ENCODE measurements at regions not wholly inside any gene's neighbourhood (a gene's known extent, or its start where the extent isn't known, plus 50 kb on each side); places are given as distances from the start of the nearest gene placed in this dataset.

DNA sequence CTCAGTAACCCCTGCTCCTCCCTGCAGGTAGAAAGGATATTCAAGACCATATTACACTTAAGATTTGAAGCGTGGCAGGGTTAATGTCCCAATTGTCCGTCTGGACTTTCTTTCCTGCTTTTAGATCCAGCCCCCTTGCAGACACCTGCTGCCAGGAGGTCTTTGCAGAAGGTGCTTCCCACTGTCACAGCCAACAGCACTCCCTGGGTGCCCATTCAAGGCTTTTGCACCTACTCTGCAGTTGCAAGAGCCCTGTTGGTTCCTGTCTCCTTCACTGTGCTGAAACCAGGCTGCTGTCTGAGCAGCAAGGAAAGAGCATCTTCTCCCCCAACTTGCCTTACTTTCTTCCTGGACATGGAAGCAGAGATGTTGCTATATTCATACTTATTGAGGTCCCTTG lies 1043.0 kb upstream of the POU3F3 start:
- H3K9ac ChIP-seq (ENCODE audit: low read length) = no peak overlapping the region
- no peaks in the 10 kb centered on the region for H3K27me3 ChIP-seq (ENCODE audit: control insufficient read depth in 1 of 2, insufficient read depth in 2 of 2, low read length in 2 of 2)
- no peak overlapping the region for H3K4me3 ChIP-seq (ENCODE audit: low read depth in 1 of 2, low read length in 2 of 2)
- H3K9me3 ChIP-seq (ENCODE audit: low read length) = no peaks in the 10 kb centered on the region
- no peaks in the 10 kb centered on the region for H3K36me3 ChIP-seq (ENCODE audit: insufficient read depth, low read length)
- no peak overlapping the region for H3K27ac ChIP-seq (ENCODE audit: low read depth, low read length)
- H3K4me1 ChIP-seq (ENCODE audit: insufficient read depth, low read length) = no peaks in the 10 kb centered on the region

DNA sequence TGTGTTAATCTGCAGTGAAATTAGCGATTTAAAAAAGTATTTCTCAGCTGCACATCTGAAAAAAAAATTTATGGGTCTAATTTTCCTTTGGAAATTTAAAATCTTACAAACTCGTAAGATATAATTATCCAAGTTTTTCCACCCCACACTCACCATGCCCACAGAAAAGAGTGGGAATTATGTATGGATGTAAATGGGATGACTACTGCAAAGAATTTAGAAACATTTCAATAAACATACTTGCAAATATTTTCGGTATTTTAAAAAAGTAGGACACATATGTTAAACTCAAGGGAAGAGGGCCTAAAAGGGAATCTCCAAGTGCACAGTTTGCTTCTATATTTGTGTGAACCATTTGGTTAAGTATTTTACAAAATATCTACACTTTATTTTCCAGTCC lies 1039.9 kb upstream of the POU3F3 start:
- no peak overlapping the region for H3K4me3 ChIP-seq (ENCODE audit: low read depth in 1 of 2, low read length in 2 of 2)
- H3K27me3 ChIP-seq (ENCODE audit: control insufficient read depth in 1 of 2, insufficient read depth in 2 of 2, low read length in 2 of 2) = no peaks in the 10 kb centered on the region
- H3K4me1 ChIP-seq (ENCODE audit: insufficient read depth, low read length) = no peaks in the 10 kb centered on the region
- no peak overlapping the region for H3K27ac ChIP-seq (ENCODE audit: low read depth, low read length)
- H3K36me3 ChIP-seq (ENCODE audit: insufficient read depth, low read length) = no peaks in the 10 kb centered on the region
- no peak overlapping the region for H3K9ac ChIP-seq (ENCODE audit: low read length)
- H3K9me3 ChIP-seq (ENCODE audit: low read length) = no peaks in the 10 kb centered on the region

DNA sequence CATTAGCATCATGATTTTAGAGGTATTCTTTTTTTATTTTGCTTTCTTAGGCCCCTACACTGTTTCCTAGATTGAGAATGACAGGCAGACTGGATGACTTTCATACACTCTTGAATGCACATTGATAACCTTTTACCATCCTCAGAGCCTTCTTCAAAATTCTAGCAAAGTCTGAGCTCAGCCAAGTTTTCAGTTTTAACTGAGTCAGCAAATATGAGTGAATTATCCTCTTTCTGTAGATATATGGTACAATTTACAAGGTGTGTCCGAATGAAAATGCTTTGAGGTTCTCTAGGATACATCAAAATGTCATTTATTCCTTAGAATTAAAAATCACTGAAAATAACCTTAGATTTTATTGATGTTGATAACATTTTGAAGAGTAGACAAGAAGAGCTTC lies 1038.2 kb upstream of the POU3F3 start:
- Histone ChIP-seq H3K36me3 (ENCODE audit: insufficient read depth, low read length) (no peaks in the 10 kb centered on the region), H3K27me3 (ENCODE audit: control insufficient read depth in 1 of 2, insufficient read depth in 2 of 2, low read length in 2 of 2) (no peaks in the 10 kb centered on the region), H3K9ac (ENCODE audit: low read length) (no peak overlapping the region), H3K4me1 (ENCODE audit: insufficient read depth, low read length) (no peaks in the 10 kb centered on the region), H3K4me3 (ENCODE audit: low read depth in 1 of 2, low read length in 2 of 2) (no peak overlapping the region), H3K27ac (ENCODE audit: low read depth, low read length) (no peak overlapping the region), H3K9me3 (ENCODE audit: low read length) (no peaks in the 10 kb centered on the region)

DNA sequence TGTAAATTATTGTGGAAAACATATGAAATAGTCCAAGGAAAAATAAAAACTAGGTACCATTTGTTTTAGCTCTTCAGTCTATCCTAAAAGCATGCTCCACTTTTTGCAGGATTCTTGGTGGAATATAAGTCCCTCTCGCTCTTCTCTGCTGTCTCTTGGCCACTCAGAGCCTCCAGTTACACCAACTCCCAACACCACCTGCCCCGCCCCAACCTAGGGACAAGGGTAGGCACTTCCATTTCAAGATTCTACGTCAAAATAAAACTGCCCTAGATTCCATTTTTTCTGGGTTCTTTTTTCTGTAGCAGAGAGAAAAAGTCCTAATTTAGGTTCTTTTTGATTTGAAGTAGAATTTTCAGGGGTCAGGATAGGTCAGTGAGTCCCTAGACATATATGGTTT lies 1036.2 kb upstream of the POU3F3 start:
- Histone ChIP-seq H3K27ac (ENCODE audit: low read depth, low read length) (no peak overlapping the region), H3K9me3 (ENCODE audit: low read length) (no peaks in the 10 kb centered on the region), H3K9ac (ENCODE audit: low read length) (no peak overlapping the region), H3K4me1 (ENCODE audit: insufficient read depth, low read length) (no peaks in the 10 kb centered on the region), H3K4me3 (ENCODE audit: low read depth in 1 of 2, low read length in 2 of 2) (no peak overlapping the region), H3K27me3 (ENCODE audit: control insufficient read depth in 1 of 2, insufficient read depth in 2 of 2, low read length in 2 of 2) (no peaks in the 10 kb centered on the region), H3K36me3 (ENCODE audit: insufficient read depth, low read length) (no peaks in the 10 kb centered on the region)

DNA sequence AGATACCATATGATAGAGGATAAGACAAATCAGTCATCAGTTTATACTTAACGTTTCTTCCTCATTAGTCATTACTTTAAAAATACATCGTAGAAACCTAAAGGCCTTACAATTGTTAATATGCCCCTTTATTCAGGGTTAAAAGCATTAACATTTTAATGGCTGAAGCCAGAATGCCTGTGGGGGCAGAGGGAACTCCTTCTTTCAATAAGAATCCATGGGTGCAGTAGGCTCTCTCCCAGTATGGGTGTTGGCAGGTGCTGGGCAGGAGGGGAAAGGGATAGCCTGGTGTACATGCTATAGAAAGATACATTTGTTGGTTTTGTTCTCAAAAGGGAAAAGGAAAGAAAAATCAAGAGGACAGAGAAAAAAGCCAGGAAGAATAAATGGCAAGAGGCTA lies 1035.7 kb upstream of the POU3F3 start:
- Histone ChIP-seq H3K27me3 (ENCODE audit: control insufficient read depth in 1 of 2, insufficient read depth in 2 of 2, low read length in 2 of 2) (no peaks in the 10 kb centered on the region), H3K27ac (ENCODE audit: low read depth, low read length) (no peak overlapping the region), H3K36me3 (ENCODE audit: insufficient read depth, low read length) (no peaks in the 10 kb centered on the region), H3K4me1 (ENCODE audit: insufficient read depth, low read length) (no peaks in the 10 kb centered on the region), H3K4me3 (ENCODE audit: low read depth in 1 of 2, low read length in 2 of 2) (no peak overlapping the region), H3K9ac (ENCODE audit: low read length) (no peak overlapping the region), H3K9me3 (ENCODE audit: low read length) (no peaks in the 10 kb centered on the region)

DNA sequence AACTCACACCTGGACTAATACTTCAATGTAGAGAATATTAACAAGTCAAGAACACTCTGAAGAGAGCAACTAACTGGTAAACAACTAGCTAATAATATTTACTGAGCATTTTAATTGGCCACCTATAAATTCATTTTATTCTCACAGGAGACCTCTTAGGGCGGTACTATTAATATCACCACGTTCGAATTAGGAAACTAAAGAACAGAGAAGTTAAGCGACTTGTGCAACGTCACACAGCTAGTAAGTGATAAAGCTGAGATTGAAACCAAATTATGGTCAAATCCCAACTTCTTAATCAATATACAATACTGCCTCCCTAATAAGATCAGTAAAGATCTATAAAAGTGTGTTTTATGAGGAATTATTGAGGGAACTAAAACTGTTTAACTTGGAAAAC lies 1034.3 kb upstream of the POU3F3 start:
- H3K36me3 ChIP-seq (ENCODE audit: insufficient read depth, low read length) = no peaks in the 10 kb centered on the region
- no peaks in the 10 kb centered on the region for H3K27me3 ChIP-seq (ENCODE audit: control insufficient read depth in 1 of 2, insufficient read depth in 2 of 2, low read length in 2 of 2)
- no peak overlapping the region for H3K4me3 ChIP-seq (ENCODE audit: low read depth in 1 of 2, low read length in 2 of 2)
- H3K27ac ChIP-seq (ENCODE audit: low read depth, low read length) = no peak overlapping the region
- H3K9ac ChIP-seq (ENCODE audit: low read length) = no peak overlapping the region
- no peaks in the 10 kb centered on the region for H3K9me3 ChIP-seq (ENCODE audit: low read length)
- no peaks in the 10 kb centered on the region for H3K4me1 ChIP-seq (ENCODE audit: insufficient read depth, low read length)

DNA sequence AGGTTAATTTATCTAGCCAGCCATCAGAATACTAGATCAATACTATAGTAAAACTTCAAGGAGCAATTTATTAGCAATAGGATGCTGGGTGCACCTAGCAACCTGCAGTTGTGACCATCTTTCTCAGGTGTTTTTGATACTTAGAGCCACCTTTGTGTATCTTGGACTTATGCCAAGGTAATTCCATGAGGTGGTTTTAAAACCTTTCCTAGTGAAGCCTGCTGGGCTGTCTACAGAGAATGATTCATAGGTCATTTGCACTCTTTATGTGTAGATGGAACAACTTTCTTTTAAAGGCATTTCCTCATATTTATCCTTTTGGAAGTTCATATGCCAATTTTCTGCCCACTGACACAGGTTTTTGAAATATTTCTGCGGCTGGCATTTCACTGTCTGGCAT lies 1030.1 kb upstream of the POU3F3 start:
- H3K9ac ChIP-seq (ENCODE audit: low read length) = no peak overlapping the region
- no peaks in the 10 kb centered on the region for H3K4me1 ChIP-seq (ENCODE audit: insufficient read depth, low read length)
- H3K9me3 ChIP-seq (ENCODE audit: low read length) = no peaks in the 10 kb centered on the region
- no peaks in the 10 kb centered on the region for H3K36me3 ChIP-seq (ENCODE audit: insufficient read depth, low read length)
- H3K4me3 ChIP-seq (ENCODE audit: low read depth in 1 of 2, low read length in 2 of 2) = no peak overlapping the region
- H3K27ac ChIP-seq (ENCODE audit: low read depth, low read length) = no peak overlapping the region
- H3K27me3 ChIP-seq (ENCODE audit: control insufficient read depth in 1 of 2, insufficient read depth in 2 of 2, low read length in 2 of 2) = no peaks in the 10 kb centered on the region

DNA sequence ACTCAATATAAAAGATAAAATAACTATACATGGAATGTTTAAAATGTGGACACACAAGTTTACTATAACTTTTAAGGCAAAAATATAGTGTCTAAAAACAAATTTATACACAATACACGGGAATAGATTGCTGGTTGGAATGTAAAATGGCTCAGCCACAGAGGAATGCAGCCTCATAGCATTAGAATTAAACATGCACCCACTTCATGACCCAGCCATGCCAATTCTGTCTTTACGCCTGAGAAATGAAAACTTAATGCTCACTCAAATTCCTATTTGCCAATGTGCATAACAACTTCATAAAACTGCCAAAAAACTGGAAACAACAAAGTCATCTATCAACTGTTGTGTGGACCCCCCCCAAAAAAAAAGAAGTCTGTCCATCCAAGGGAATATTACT lies 1006.6 kb upstream of the POU3F3 start:
- Histone ChIP-seq H3K27me3 (ENCODE audit: control insufficient read depth in 1 of 2, insufficient read depth in 2 of 2, low read length in 2 of 2) (no peaks in the 10 kb centered on the region), H3K9ac (ENCODE audit: low read length) (no peak overlapping the region), H3K4me1 (ENCODE audit: insufficient read depth, low read length) (no peaks in the 10 kb centered on the region), H3K4me3 (ENCODE audit: low read depth in 1 of 2, low read length in 2 of 2) (no peak overlapping the region), H3K9me3 (ENCODE audit: low read length) (no peaks in the 10 kb centered on the region), H3K27ac (ENCODE audit: low read depth, low read length) (no peak overlapping the region), H3K36me3 (ENCODE audit: insufficient read depth, low read length) (no peaks in the 10 kb centered on the region)

DNA sequence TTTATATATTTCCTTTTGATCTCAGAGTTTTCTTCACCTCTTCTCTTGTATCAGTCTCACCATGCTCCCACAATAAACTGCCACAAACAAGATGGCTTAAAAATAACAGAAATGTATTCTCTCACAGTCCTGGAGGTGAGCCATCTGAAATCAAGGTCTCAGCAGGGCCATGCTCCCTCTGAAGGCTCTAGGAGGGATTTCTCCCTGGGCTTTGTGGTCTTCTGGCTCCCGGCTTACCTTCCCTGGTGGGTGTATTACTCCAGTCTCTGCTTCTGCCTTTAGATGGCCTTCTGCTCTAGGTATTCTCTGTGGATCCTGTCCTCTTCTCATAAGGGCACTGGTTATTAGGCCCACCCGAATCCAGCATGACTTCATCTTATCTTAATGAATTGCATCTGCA lies 994.7 kb upstream of the POU3F3 start:
- no peak overlapping the region for H3K27ac ChIP-seq (ENCODE audit: low read depth, low read length)
- H3K4me3 ChIP-seq (ENCODE audit: low read depth in 1 of 2, low read length in 2 of 2) = no peak overlapping the region
- no peaks in the 10 kb centered on the region for H3K36me3 ChIP-seq (ENCODE audit: insufficient read depth, low read length)
- no peaks in the 10 kb centered on the region for H3K4me1 ChIP-seq (ENCODE audit: insufficient read depth, low read length)
- H3K9ac ChIP-seq (ENCODE audit: low read length) = no peak overlapping the region
- H3K9me3 ChIP-seq (ENCODE audit: low read length) = no peaks in the 10 kb centered on the region
- H3K27me3 ChIP-seq (ENCODE audit: control insufficient read depth in 1 of 2, insufficient read depth in 2 of 2, low read length in 2 of 2) = no peaks in the 10 kb centered on the region

DNA sequence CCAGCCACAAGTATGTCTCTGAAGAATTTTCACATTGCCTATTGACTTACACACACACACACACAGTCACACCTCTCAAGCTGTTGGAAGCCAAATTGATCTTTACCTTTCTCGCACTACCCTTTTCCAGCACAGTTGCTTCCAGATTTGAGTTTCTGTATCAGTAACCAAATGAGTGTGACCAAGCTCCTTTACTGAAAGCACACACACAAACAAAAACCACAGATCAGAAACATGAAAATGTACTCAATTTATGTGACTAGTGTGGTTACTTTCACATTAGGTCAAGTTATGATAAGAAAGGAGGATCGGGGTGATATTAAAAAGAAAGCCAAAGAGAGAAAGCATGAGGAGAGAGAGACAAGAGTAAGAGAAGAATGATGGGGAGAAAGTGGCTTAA lies 993.9 kb upstream of the POU3F3 start:
- H3K27me3 ChIP-seq (ENCODE audit: control insufficient read depth in 1 of 2, insufficient read depth in 2 of 2, low read length in 2 of 2) = no peaks in the 10 kb centered on the region
- H3K4me3 ChIP-seq (ENCODE audit: low read depth in 1 of 2, low read length in 2 of 2) = no peak overlapping the region
- H3K36me3 ChIP-seq (ENCODE audit: insufficient read depth, low read length) = no peaks in the 10 kb centered on the region
- no peak overlapping the region for H3K27ac ChIP-seq (ENCODE audit: low read depth, low read length)
- no peaks in the 10 kb centered on the region for H3K4me1 ChIP-seq (ENCODE audit: insufficient read depth, low read length)
- no peak overlapping the region for H3K9ac ChIP-seq (ENCODE audit: low read length)
- no peaks in the 10 kb centered on the region for H3K9me3 ChIP-seq (ENCODE audit: low read length)

DNA sequence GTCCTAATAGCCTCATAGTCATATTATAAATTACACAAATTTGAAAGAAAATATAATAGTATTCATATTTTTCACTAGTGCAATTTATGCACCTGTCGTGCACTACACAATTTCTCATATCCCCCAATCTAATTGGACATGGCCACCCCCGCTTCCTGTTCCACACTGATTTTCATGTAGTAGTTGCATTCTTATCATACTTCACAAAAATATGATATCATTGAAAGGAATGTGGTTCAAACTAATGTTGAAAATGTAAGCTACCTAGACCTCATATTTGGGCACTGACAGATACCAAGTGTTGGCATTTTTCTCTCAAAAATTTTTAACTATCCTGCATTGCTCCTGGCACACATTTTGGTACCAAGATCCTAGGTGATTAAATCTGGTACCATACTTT lies 985.5 kb upstream of the POU3F3 start:
- Histone ChIP-seq H3K4me1 (ENCODE audit: insufficient read depth, low read length) (no peaks in the 10 kb centered on the region), H3K9ac (ENCODE audit: low read length) (no peak overlapping the region), H3K36me3 (ENCODE audit: insufficient read depth, low read length) (no peaks in the 10 kb centered on the region), H3K4me3 (ENCODE audit: low read depth in 1 of 2, low read length in 2 of 2) (no peak overlapping the region), H3K27ac (ENCODE audit: low read depth, low read length) (no peak overlapping the region), H3K27me3 (ENCODE audit: control insufficient read depth in 1 of 2, insufficient read depth in 2 of 2, low read length in 2 of 2) (no peaks in the 10 kb centered on the region), H3K9me3 (ENCODE audit: low read length) (no peaks in the 10 kb centered on the region)

DNA sequence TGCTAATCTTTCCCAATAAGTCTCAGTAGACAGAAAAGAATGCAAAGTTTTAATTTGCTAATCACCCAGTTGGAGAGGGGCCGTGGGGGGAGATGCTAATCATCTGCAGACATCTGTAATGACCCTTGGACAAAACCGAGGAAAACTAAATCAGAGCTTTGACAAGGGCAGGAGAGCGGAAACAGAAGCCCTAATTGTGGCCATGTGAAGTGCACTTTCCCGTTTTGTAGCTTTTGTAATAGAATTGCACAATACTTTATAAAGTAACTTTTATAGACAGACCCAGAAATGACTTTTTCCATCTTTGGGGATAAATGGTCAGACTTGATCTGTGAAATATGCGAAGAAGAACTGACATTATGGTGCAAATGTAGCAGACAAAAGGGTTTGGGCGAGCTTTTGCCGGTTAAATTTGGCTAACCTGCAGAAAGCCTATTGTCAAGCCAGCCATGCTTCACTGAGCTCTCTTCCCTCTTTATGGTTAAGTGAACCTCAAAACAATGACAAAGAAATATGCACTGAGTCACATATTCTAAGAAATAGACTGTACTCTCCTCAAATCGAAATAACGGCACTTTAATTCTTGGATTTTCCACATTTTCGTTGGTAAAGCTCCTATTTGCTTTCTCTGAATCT lies 980.1 kb upstream of the POU3F3 start:
- no peak overlapping the region for H3K27ac ChIP-seq (ENCODE audit: low read depth, low read length)
- H3K9me3 ChIP-seq (ENCODE audit: low read length) = no peaks in the 10 kb centered on the region
- H3K4me3 ChIP-seq (ENCODE audit: low read depth in 1 of 2, low read length in 2 of 2) = no peak overlapping the region

More for the DNA sequence above, 980.1 kb upstream of the POU3F3 start:
- no peak overlapping the region for H3K9ac ChIP-seq (ENCODE audit: low read length)
- H3K4me1 ChIP-seq (ENCODE audit: insufficient read depth, low read length) = no peaks in the 10 kb centered on the region
- no peaks in the 10 kb centered on the region for H3K27me3 ChIP-seq (ENCODE audit: control insufficient read depth in 1 of 2, insufficient read depth in 2 of 2, low read length in 2 of 2)
- no peaks in the 10 kb centered on the region for H3K36me3 ChIP-seq (ENCODE audit: insufficient read depth, low read length)
